ENCODE measurements at regions not wholly inside any gene's neighbourhood (a gene's known extent, or its start where the extent isn't known, plus 50 kb on each side); places are given as distances from the start of the nearest gene placed in this dataset.

DNA sequence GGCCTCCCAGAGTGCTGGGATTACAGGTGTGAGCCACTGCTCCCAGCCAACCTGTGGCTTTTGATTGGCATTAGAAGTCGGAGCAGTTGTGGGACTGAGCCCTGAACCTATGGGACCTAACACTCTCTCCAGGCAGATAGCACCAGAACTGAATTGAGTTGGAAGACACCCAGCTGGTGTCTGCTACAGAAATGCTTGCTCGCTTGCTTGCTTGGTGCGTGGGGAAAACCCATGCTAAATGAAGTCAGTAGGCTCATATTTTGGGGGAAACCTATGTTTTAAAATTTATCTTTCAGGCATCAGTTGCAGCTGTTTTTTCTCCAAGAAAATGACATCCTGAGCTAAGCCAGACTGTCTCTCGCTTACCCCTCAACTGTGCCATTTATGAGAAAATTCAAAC lies 158.5 kb upstream of the RFC3 start:
- H3K27me3 ChIP-seq (ENCODE audit: low read depth, low read length): peaks cover 9% of the 10 kb centered on the region; the same call in 1 of the 2 replicates
- no peak overlapping the region for H3K9ac ChIP-seq (ENCODE audit: low read length)
- H3K4me1 ChIP-seq (ENCODE audit: low read length): peaks cover 18% of the 10 kb centered on the region
- H3K4me2 ChIP-seq (ENCODE audit: low read length): no peak overlapping the region
- no peak overlapping the region for H3K27ac ChIP-seq (ENCODE audit: low read length)
- H4K20me1 ChIP-seq (ENCODE audit: insufficient read depth, low read length): no peaks in the 10 kb centered on the region
- H3K4me3 ChIP-seq (ENCODE audit: low read length): no peak overlapping the region
- H3K36me3 ChIP-seq (replicated peaks; ENCODE audit: low read depth, low read length): no peaks in the 10 kb centered on the region
- no peaks in the 10 kb centered on the region for H3K79me2 ChIP-seq (ENCODE audit: low read length)
- H3K9me3 ChIP-seq (ENCODE audit: insufficient read depth, low read length): no peaks in the 10 kb centered on the region; the same call in 1 of the 2 replicates
- no peak overlapping the region for H2AFZ ChIP-seq (ENCODE audit: low read depth, low read length)
- no peak for TF ChIP-seq EZH2phosphoT487 (IDR thresholded peaks at IDR 0.05; ENCODE audit: low read depth)
- TF ChIP-seq, protein P1, sequence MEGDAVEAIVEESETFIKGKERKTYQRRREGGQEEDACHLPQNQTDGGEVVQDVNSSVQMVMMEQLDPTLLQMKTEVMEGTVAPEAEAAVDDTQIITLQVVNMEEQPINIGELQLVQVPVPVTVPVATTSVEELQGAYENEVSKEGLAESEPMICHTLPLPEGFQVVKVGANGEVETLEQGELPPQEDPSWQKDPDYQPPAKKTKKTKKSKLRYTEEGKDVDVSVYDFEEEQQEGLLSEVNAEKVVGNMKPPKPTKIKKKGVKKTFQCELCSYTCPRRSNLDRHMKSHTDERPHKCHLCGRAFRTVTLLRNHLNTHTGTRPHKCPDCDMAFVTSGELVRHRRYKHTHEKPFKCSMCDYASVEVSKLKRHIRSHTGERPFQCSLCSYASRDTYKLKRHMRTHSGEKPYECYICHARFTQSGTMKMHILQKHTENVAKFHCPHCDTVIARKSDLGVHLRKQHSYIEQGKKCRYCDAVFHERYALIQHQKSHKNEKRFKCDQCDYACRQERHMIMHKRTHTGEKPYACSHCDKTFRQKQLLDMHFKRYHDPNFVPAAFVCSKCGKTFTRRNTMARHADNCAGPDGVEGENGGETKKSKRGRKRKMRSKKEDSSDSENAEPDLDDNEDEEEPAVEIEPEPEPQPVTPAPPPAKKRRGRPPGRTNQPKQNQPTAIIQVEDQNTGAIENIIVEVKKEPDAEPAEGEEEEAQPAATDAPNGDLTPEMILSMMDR (IDR thresholded peaks at IDR 0.05; ENCODE audit: low read depth, low read length): no peak

DNA sequence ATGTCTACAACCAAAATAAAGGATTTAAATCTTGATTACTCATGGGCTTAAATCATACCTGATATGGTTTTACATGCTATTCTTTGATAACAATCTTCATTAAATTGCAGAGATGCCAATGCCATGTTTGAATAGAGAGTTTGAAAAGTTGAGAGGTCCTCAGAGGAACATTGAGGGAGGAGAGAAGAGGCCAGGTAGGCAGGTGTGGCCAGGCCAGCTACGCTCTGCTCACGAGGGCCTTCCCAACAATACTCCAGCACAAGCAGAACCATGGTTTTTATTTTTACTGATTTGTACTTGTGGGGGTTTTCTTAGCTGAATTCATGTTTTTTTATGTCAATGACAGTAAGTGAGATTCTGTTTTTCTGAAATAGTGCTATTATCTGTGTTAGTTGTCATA lies 158.1 kb upstream of the RFC3 start:
- Histone ChIP-seq H3K4me2 (ENCODE audit: low read length) (no peak overlapping the region), H3K4me1 (ENCODE audit: low read length) (peaks cover 18% of the 10 kb centered on the region), H4K20me1 (ENCODE audit: insufficient read depth, low read length) (no peaks in the 10 kb centered on the region), H3K9ac (ENCODE audit: low read length) (no peak overlapping the region), H3K9me3 (ENCODE audit: insufficient read depth, low read length) (no peaks in the 10 kb centered on the region; the same call in 1 of the 2 replicates), H3K4me3 (ENCODE audit: low read length) (no peak overlapping the region), H2AFZ (ENCODE audit: low read depth, low read length) (no peak overlapping the region), H3K27ac (ENCODE audit: low read length) (no peak overlapping the region), H3K36me3 (replicated peaks; ENCODE audit: low read depth, low read length) (no peaks in the 10 kb centered on the region), H3K27me3 (ENCODE audit: low read depth, low read length) (peaks cover 7% of the 10 kb centered on the region; the same call in 1 of the 2 replicates), H3K79me2 (ENCODE audit: low read length) (no peaks in the 10 kb centered on the region)
- no peak for TF ChIP-seq EZH2phosphoT487 (IDR thresholded peaks at IDR 0.05; ENCODE audit: low read depth)
- TF ChIP-seq, protein P1 (IDR thresholded peaks at IDR 0.05; ENCODE audit: low read depth, low read length): no peak

DNA sequence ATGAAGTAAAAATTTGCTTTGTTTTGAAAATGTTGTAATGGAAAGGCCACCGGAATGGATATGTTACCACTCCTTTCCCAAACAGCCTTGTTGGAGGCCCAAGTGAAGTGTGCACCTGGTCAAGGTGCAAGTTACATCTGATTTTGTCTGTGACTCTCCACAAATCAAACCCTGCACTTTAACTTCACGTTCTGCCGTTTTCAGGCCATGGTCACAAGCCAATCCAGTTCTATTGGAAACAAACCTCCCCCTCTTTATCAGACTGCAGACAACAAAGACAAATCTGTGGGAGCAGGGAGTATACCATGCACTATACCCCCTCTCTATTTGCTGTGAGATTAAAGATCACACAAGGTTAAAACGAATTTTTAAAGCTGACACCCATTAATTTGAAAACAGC lies 155.6 kb upstream of the RFC3 start:
- Histone ChIP-seq H3K4me2 (ENCODE audit: low read length) (no peak overlapping the region), H3K79me2 (ENCODE audit: low read length) (no peaks in the 10 kb centered on the region), H3K9ac (ENCODE audit: low read length) (no peak overlapping the region), H2AFZ (ENCODE audit: low read depth, low read length) (no peak overlapping the region), H3K4me1 (ENCODE audit: low read length) (peaks cover 18% of the 10 kb centered on the region), H3K9me3 (ENCODE audit: insufficient read depth, low read length) (no peaks in the 10 kb centered on the region; the same call in 1 of the 2 replicates), H3K4me3 (ENCODE audit: low read length) (no peak overlapping the region), H3K27me3 (ENCODE audit: low read depth, low read length) (no peaks in the 10 kb centered on the region; the same call in 1 of the 2 replicates), H3K27ac (ENCODE audit: low read length) (no peak overlapping the region), H4K20me1 (ENCODE audit: insufficient read depth, low read length) (no peaks in the 10 kb centered on the region), H3K36me3 (replicated peaks; ENCODE audit: low read depth, low read length) (no peaks in the 10 kb centered on the region)
- TF ChIP-seq, protein P1 (IDR thresholded peaks at IDR 0.05; ENCODE audit: low read depth, low read length): no peak
- TF ChIP-seq EZH2phosphoT487 (IDR thresholded peaks at IDR 0.05; ENCODE audit: low read depth): no peak

DNA sequence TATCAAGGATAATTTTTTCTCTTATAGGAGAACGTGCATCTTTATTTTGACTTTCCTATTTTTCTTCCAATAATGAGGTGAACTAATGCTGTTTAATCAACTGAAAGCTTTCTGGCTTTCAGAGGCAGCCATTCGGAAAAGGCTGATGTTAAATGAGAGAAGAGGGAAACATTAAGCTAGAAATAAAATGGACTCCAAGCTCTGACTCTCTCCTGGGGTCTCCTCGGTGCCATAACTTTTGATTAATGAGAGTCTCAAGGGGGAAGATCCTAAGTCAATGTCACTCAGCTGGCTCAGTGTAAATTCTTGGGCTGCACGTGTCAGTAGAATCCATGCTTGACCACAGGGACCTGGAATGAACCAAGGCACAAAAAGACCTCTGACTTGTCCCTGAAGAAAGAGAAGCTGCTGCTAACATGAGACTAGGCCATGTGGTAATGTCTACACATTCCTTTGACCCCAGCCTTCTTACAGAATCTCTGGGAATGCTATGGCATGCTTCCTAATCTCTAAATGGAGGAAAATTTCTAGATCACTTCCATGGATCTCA lies 152.2 kb upstream of the RFC3 start:
- Histone ChIP-seq H3K79me2 (ENCODE audit: low read length) (no peaks in the 10 kb centered on the region), H3K27me3 (ENCODE audit: low read depth, low read length) (no peaks in the 10 kb centered on the region; the same call in 1 of the 2 replicates), H3K4me2 (ENCODE audit: low read length) (no peak overlapping the region), H3K36me3 (replicated peaks; ENCODE audit: low read depth, low read length) (no peaks in the 10 kb centered on the region), H3K4me3 (ENCODE audit: low read length) (no peak overlapping the region), H3K27ac (ENCODE audit: low read length) (no peak overlapping the region), H4K20me1 (ENCODE audit: insufficient read depth, low read length) (no peaks in the 10 kb centered on the region), H3K9me3 (ENCODE audit: insufficient read depth, low read length) (no peaks in the 10 kb centered on the region; the same call in 1 of the 2 replicates), H2AFZ (ENCODE audit: low read depth, low read length) (no peak overlapping the region), H3K4me1 (ENCODE audit: low read length) (peaks cover 20% of the 10 kb centered on the region), H3K9ac (ENCODE audit: low read length) (no peak overlapping the region)
- TF ChIP-seq, protein P1 (IDR thresholded peaks at IDR 0.05; ENCODE audit: low read depth, low read length): no peak
- TF ChIP-seq EZH2phosphoT487 (IDR thresholded peaks at IDR 0.05; ENCODE audit: low read depth): no peak
